ENCODE measurements at regions not wholly inside any gene's neighbourhood (a gene's known extent, or its start where the extent isn't known, plus 50 kb on each side); places are given as distances from the start of the nearest gene placed in this dataset.

DNA sequence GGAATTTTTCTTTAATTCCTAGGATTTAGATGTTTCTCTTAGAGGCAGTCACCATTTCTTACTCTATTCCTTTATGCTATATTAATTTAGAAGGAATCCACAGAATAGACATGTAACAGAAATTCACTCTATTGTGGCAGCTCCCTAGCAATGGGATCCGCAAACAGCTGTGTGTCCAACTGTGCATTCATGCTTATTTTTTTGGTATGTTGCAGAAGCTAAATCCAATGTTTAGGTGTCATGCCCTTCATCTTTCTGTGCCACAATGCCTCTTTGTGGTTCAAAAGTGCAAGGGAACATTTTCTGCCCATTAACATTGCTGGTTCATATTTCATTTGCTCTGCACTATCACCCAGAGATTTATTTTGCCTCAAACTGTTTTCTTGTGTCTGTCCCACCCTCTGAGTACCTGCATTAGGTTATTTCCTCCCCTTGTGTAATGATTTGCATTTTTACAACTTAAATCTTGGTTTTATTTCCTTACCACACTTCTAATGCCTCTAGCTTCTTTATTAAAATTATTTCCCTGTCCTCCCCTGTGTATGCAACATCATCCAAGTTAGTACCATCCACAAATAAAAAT, 816.5 kb downstream of the EFNA5 start:
- no peaks in the 10 kb centered on the region for H3K4me1 ChIP-seq
- no peaks in the 10 kb centered on the region for H3K27me3 ChIP-seq
- H3K9ac ChIP-seq, result no peak overlapping the region
- H3K36me3 ChIP-seq, result no peaks in the 10 kb centered on the region
- no peak overlapping the region for H3K27ac ChIP-seq
- no peak overlapping the region for H3K4me2 ChIP-seq
- peaks cover 0 to 6% (median 0%) of the 10 kb centered on the region in 11 experiments; a peak in 3 of 22 replicates for H3K9me3 ChIP-seq (replicated peaks in 1 of 11)
- H3K4me3 ChIP-seq, result no peak overlapping the region
- TF ChIP-seq Cebpa-rat (IDR thresholded peaks at IDR 0.05), result no peak
- no peaks in the 10 kb centered on the region for H4K20me1 ChIP-seq

DNA sequence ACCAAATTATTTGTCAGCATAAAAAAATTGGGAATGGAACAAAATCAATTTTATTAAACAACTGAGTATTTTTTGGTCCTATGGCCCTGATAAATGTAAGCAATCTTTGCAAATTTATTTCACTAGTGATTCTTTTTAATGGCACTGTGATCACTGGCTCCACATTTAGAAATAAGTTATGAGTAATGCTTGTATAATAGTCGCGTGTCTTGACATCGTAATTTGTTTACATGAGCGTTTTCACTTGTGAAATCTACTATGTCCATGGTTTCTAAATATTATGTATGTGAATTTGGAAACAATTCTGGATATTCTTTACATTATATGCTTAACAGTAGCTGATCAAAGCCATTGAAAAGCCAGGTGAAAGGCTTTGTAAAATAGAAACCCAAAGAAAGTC, 817.5 kb downstream of the EFNA5 start:
- Histone ChIP-seq H3K9me3 (replicated peaks in 1 of 11) (peaks cover 0 to 6% (median 0%) of the 10 kb centered on the region in 11 experiments; a peak in 3 of 22 replicates), H4K20me1 (no peaks in the 10 kb centered on the region), H3K36me3 (no peaks in the 10 kb centered on the region), H3K27ac (no peak overlapping the region), H3K27me3 (no peaks in the 10 kb centered on the region), H3K4me1 (no peaks in the 10 kb centered on the region), H3K4me2 (no peak overlapping the region), H3K9ac (no peak overlapping the region), H3K4me3 (no peak overlapping the region)
- TF ChIP-seq Cebpa-rat (IDR thresholded peaks at IDR 0.05), result no peak

DNA sequence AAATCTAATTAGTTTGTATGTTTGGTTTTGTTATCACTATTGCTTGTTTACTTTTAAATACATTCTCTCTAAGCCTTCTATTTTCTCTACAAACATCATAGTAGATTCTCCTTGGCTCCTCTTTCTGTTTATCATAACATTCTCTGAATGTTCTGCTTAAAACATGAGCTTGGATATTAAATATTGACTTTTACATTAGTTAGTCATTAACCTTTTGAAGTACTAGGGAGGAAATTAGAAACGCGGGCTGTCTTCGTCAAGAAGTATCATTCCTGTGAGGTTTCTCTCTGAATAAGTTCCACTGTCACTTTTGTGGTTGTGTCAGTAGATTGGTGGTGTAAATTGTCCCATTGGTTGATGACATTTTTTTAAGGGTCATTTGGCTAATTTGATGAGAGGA, 821.5 kb downstream of the EFNA5 start:
- Histone ChIP-seq H3K36me3 (no peaks in the 10 kb centered on the region), H3K4me2 (no peak overlapping the region)

DNA sequence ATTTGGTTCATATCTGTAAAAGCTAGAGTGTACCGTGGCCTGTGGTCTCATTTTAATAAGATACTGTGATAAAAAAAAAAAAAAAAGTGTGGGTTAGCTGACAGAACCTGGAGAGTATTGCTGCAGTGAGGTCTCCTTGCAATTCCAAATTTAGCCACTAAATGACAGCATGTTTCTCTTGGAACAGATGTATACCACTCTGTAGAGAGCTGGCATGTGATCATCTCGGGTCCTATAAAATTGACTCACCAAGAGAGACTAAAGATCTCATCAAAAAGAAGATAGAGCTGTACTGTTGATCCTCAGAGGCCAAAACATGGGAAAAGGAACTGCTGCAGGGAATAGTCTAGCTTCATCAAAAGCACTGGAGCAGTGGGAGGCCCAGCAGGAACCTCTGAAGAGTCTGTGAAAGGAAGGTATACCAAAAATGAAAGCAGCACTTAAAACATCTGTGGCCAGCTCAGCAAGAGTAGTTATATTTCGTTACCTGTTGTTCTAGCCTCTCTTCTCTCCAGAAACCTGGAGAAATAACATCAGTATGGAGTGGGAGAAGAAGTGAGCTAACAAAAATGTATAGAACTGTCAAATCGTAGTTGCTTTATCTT, 826.8 kb downstream of the EFNA5 start:
- Histone ChIP-seq H3K4me3 (no peak overlapping the region), H3K27ac (no peak overlapping the region), H3K9me3 (replicated peaks in 1 of 11) (no peaks in the 10 kb centered on the region), H3K9ac (no peak overlapping the region), H3K36me3 (no peaks in the 10 kb centered on the region), H3K27me3 (no peaks in the 10 kb centered on the region), H4K20me1 (no peaks in the 10 kb centered on the region), H3K4me2 (no peak overlapping the region), H3K4me1 (no peaks in the 10 kb centered on the region)
- TF ChIP-seq Cebpa-rat (IDR thresholded peaks at IDR 0.05), result no peak

More for the DNA sequence above, 821.5 kb downstream of the EFNA5 start:
- Histone ChIP-seq H3K4me1 (no peaks in the 10 kb centered on the region), H3K27ac (no peak overlapping the region), H4K20me1 (no peaks in the 10 kb centered on the region), H3K9me3 (replicated peaks in 1 of 11) (no peaks in the 10 kb centered on the region), H3K4me3 (no peak overlapping the region), H3K9ac (no peak overlapping the region), H3K27me3 (no peaks in the 10 kb centered on the region)
- no peak for TF ChIP-seq Cebpa-rat (IDR thresholded peaks at IDR 0.05)

DNA sequence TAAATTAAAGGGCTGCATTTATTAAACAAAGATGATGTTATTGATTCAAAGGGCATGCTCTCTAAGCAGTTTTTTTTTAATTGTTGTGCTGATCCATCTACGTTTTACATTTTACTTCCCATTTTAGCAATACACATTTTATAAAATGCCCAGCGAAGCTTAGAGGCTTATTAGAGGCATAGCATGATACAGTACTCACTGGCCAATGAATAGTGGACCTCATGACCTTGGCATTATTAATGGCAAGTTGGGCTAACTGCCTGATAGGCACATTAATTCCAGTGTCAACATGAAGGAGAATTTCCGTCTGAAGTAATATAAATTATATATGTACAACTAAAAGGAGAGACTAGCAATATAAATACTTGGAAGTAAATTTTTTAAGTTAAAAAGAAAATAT, 837.2 kb downstream of the EFNA5 start:
- no peaks in the 10 kb centered on the region for H3K36me3 ChIP-seq
- no peak for TF ChIP-seq Cebpa-rat (IDR thresholded peaks at IDR 0.05)
- H3K27ac ChIP-seq, result no peak overlapping the region

DNA sequence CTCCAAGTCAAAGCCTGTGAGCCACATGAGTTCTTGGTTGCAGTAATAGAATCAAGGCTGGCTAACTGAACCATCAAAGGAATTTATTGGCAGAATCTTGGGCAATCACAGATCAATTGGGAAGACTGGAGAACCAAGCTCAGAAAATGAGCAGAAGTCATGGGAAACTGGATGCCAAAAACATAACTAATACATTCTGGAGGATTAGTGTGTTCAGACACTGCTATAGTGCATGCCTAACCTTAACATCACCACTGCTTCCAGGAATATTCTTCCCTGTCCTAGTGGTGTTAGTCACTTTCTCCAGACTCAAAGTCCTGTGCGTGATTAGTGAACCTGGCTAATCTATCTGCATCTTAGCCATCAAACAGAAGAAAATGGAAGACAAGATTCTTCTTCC, 843.7 kb downstream of the EFNA5 start:
- Histone ChIP-seq H3K4me1 (no peaks in the 10 kb centered on the region), H3K4me3 (no peak overlapping the region), H3K27me3 (no peaks in the 10 kb centered on the region), H3K36me3 (no peaks in the 10 kb centered on the region), H3K9me3 (replicated peaks in 1 of 11) (no peaks in the 10 kb centered on the region), H3K4me2 (no peak overlapping the region), H4K20me1 (no peaks in the 10 kb centered on the region), H3K9ac (no peak overlapping the region), H3K27ac (no peak overlapping the region)
- TF ChIP-seq Cebpa-rat (IDR thresholded peaks at IDR 0.05), result no peak

More for the DNA sequence above, 837.2 kb downstream of the EFNA5 start:
- Histone ChIP-seq H3K4me2 (no peak overlapping the region), H3K27me3 (no peaks in the 10 kb centered on the region), H3K4me1 (no peaks in the 10 kb centered on the region), H3K9me3 (replicated peaks in 1 of 11) (no peaks in the 10 kb centered on the region), H4K20me1 (no peaks in the 10 kb centered on the region), H3K9ac (no peak overlapping the region), H3K4me3 (no peak overlapping the region)

DNA sequence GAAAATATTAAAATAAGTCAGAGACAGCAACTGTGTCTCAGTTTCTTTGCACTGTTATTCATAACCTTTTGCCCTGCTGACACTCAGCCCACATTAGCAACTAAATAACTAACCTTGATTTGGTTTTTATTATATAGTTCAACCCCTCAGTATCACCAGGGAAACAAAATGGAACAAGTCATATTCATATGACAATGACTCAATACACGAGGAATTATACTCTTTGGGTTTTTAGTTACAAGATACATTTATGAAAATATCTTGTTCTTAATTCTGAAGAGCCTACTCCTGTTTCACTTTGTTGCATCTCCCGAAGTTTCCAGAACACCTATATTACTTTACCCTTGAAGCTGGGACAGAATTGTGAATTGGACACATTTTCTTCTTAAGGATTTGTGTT, 845.4 kb downstream of the EFNA5 start:
- Histone ChIP-seq H3K4me1 (no peaks in the 10 kb centered on the region), H3K36me3 (no peaks in the 10 kb centered on the region), H4K20me1 (no peaks in the 10 kb centered on the region), H3K9me3 (replicated peaks in 1 of 11) (no peaks in the 10 kb centered on the region), H3K4me3 (no peak overlapping the region), H3K9ac (no peak overlapping the region), H3K27ac (no peak overlapping the region), H3K4me2 (no peak overlapping the region), H3K27me3 (no peaks in the 10 kb centered on the region)
- TF ChIP-seq Cebpa-rat (IDR thresholded peaks at IDR 0.05), result no peak

DNA sequence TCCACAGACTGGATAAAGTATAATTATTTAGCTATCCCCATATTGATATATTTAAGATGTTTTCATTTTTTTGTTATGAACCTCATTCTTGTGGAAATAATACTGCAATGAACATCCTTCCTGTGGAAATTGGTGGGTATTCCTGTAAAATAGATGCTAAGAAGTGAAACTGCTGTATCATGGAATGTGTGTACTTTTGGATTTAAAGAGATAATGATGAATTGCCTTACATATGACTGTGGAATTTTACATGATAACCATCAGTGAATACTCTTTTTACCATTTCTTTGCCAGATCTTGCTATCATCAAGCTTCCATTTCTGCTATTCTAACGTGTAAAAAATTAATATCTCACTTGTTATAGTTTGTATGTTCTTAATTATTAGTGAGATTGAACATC, 847.9 kb downstream of the EFNA5 start:
- no peak overlapping the region for H3K27ac ChIP-seq
- no peaks in the 10 kb centered on the region for H3K36me3 ChIP-seq
- H4K20me1 ChIP-seq, result no peaks in the 10 kb centered on the region
- no peak overlapping the region for H3K4me3 ChIP-seq
- no peak overlapping the region for H3K4me2 ChIP-seq
- H3K27me3 ChIP-seq, result no peaks in the 10 kb centered on the region
- TF ChIP-seq Cebpa-rat (IDR thresholded peaks at IDR 0.05), result no peak
- no peak overlapping the region for H3K9ac ChIP-seq
- no peaks in the 10 kb centered on the region for H3K9me3 ChIP-seq (replicated peaks in 1 of 11)
- H3K4me1 ChIP-seq, result no peaks in the 10 kb centered on the region

DNA sequence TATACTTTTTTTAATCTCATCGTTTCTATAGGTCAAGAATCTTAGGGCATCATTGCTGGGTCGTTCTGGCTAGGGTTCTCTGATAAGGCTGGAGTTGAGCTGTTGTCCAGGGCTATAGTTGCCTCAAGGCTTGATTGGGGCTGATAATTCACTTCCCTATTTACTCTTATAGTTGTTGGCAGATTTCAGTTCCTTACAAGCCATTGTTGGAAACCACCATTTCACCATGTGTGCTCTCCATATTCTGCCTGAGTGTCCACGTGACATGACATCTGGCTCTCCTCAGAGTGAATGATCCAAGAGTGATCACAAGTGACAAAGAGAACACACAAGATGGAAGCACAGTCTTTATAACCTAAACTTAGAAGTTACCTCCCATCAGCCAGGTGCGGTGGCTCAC, 852.2 kb downstream of the EFNA5 start:
- H3K4me1 ChIP-seq, result no peaks in the 10 kb centered on the region
- H3K36me3 ChIP-seq, result no peaks in the 10 kb centered on the region

DNA sequence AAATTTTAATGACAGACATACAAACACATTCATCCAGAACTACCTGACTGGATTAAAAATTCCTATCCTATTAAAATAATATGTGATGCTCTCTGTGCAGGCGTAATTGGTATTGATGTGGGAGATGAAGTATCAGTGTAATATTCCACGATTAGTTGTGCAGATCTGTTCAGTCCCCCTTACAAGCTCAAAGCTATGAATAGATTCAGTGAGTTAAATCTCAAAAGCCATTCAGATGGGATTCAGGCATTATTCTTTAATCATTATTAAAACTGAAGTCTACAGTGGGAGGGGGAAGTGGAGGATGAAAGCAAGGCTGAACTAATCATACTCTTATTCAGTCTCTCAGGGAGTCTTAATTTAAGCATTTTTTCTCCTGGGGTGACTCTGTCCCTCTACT, 855.8 kb downstream of the EFNA5 start:
- Histone ChIP-seq H3K4me3 (no peak overlapping the region), H4K20me1 (no peaks in the 10 kb centered on the region), H3K4me1 (no peaks in the 10 kb centered on the region), H3K27ac (no peak overlapping the region), H3K9me3 (replicated peaks in 1 of 11) (no peaks in the 10 kb centered on the region), H3K9ac (no peak overlapping the region), H3K4me2 (no peak overlapping the region), H3K27me3 (no peaks in the 10 kb centered on the region), H3K36me3 (no peaks in the 10 kb centered on the region)
- TF ChIP-seq Cebpa-rat (IDR thresholded peaks at IDR 0.05), result no peak

More for the DNA sequence above, 852.2 kb downstream of the EFNA5 start:
- H3K4me2 ChIP-seq, result peak overlapping the region in 1 of 11 experiments; percentile 21; a peak in 1 of 22 replicates
- H3K9me3 ChIP-seq (replicated peaks in 1 of 11), result no peaks in the 10 kb centered on the region
- H3K27me3 ChIP-seq, result no peaks in the 10 kb centered on the region
- no peak for TF ChIP-seq Cebpa-rat (IDR thresholded peaks at IDR 0.05)
- no peak overlapping the region for H3K4me3 ChIP-seq
- H3K9ac ChIP-seq, result no peak overlapping the region
- H4K20me1 ChIP-seq, result no peaks in the 10 kb centered on the region
- H3K27ac ChIP-seq, result no peak overlapping the region
